ENCODE measurements at regions not wholly inside any gene's neighbourhood (a gene's known extent, or its start where the extent isn't known, plus 50 kb on each side); places are given as distances from the start of the nearest gene placed in this dataset.
"Not testable (repeated sequence)": the region's sequence is repeated elsewhere in the genome, so short reads cannot be mapped to it uniquely, and the experiment has no call there.

DNA sequence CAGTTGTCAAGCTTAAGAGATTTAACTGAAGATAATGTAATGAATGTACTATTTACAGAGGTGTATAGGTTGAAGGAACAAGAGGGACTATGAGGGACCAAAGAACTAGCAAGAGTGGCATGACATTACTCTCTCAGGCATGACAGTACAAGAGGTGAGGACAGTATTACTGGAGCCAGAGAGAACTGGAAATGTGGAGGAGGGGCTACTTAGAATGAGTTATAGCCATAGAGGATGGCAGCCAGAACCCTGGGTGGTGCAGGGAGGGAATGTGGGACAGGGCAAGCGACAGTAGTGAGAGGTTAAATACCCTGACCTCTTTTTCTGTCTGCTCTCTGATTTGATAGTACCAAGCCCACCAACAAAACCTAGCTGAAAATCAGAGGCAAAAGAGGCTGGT, 122.6 kb upstream of the UGP2 start:
- H3K4me3 ChIP-seq (ENCODE audit: low read depth, low read length): no peak overlapping the region
- TF ChIP-seq, protein P1, sequence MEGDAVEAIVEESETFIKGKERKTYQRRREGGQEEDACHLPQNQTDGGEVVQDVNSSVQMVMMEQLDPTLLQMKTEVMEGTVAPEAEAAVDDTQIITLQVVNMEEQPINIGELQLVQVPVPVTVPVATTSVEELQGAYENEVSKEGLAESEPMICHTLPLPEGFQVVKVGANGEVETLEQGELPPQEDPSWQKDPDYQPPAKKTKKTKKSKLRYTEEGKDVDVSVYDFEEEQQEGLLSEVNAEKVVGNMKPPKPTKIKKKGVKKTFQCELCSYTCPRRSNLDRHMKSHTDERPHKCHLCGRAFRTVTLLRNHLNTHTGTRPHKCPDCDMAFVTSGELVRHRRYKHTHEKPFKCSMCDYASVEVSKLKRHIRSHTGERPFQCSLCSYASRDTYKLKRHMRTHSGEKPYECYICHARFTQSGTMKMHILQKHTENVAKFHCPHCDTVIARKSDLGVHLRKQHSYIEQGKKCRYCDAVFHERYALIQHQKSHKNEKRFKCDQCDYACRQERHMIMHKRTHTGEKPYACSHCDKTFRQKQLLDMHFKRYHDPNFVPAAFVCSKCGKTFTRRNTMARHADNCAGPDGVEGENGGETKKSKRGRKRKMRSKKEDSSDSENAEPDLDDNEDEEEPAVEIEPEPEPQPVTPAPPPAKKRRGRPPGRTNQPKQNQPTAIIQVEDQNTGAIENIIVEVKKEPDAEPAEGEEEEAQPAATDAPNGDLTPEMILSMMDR (IDR thresholded peaks at IDR 0.05; ENCODE audit: low read depth, low read length): no peak
- in situ Hi-C loops (cut with HindIII; ENCODE audit: low sequenced_read_pairs): no loop called here
- DNase-seq (ENCODE audit: low read depth, low spot score): no peak

DNA sequence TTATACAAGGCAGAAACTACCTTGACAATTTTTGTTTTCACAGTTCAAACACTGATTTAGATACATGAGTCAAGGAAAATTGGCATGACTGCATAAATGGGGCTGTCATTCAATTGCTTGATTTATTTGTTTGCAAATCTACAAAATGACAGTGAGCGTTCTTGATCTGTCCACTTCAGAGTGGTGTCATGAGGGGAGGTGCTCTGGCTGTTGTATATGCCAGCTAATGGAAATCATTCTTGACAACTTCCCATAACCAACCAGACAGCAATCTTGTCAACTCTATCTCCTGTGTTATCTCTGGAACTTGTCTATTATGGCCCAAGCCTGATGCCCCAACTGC, 120.6 kb upstream of the UGP2 start:
- in situ Hi-C loops (cut with HindIII; ENCODE audit: low sequenced_read_pairs): no loop called here
- no peak for DNase-seq (ENCODE audit: low read depth, low spot score)
- no peak overlapping the region for H3K4me3 ChIP-seq (ENCODE audit: low read depth, low read length)
- TF ChIP-seq, protein P1 (IDR thresholded peaks at IDR 0.05; ENCODE audit: low read depth, low read length): no peak

DNA sequence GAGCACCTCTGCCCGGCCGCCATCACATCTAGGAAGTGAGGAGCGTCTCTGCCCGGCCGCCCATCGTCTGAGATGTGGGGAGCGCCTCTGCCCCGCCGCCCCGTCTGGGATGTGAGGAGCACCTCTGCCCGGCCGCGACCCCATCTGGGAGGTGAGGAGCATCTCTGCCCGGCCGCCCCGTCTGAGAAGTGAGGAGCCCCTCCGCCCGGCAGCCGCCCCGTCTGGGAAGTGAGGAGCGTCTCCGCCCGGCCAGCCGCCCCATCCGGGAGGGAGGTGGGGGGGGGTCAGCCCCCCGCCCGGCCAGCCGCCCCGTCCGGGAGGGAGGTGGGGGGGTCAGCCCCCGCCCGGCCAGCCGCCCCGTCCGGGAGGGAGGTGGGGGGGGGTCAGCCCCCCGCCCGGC, 119.4 kb upstream of the UGP2 start:
- DNase-seq (ENCODE audit: low read depth, low spot score); H3K4me3 ChIP-seq (ENCODE audit: low read depth, low read length); in situ Hi-C loops (cut with HindIII; ENCODE audit: low sequenced_read_pairs): not testable (repeated sequence)

DNA sequence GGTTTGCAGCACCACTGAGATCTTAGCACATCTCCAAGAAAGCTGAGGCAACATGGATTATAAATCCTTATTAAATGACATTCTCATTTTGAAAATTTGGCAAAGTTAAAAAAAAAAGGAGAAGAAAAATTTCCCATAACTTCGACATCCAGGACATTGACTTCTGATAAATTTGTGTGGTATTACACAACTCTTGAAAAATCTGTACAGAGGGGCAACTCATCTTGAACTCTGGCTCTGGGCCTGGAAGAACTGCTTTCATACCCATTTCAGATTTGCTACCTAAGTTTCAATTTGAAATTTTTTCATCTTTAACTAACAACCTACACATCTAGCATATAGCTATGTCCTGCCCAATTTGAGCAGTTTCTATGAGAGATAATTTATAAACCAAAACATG, 118.0 kb upstream of the UGP2 start:
- TF ChIP-seq, protein P1 (IDR thresholded peaks at IDR 0.05; ENCODE audit: low read depth, low read length): no peak
- DNase-seq (ENCODE audit: low read depth, low spot score): no peak
- in situ Hi-C loops (cut with HindIII; ENCODE audit: low sequenced_read_pairs): no loop called here
- no peak overlapping the region for H3K4me3 ChIP-seq (ENCODE audit: low read depth, low read length)

DNA sequence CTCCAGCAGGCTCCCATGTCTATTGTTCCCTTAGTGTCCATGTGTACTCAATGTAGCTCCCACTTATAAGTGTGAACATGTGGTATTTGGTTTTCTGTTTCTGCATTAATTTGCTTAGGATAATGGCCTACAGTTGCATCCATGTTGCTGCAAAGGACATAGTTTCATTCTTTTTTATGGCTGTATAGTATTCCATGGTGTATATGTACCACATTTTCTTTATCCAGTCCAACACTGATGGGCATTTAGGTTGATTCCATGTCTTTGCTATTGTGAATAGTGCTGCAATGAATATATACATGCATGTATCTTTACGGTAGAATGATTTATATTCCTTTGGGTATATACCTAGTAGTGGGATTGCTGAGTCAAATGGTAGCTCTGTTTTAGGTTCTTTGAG, 116.5 kb upstream of the UGP2 start:
- H3K4me3 ChIP-seq (ENCODE audit: low read depth, low read length); in situ Hi-C loops (cut with HindIII; ENCODE audit: low sequenced_read_pairs); DNase-seq (ENCODE audit: low read depth, low spot score): not testable (repeated sequence)

DNA sequence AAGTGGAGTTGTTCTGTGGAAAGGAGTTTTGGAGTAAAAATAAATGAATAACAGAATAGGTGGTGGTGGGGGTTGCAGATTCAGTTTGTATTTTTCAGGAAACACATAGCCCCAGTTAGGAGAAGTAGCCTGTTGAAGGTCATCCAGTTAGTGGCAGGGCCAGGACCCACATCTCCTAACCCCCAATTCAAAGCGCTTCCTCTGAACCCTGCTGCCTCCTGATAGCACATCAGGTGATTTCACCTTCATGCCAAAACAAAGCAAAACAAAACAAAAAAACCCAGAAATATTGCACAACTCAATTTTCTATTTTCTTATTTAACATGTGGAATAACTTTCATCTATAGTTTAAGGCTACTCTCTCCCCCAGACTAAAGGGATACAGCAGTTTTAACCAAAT, 112.3 kb upstream of the UGP2 start:
- TF ChIP-seq, protein P1 (IDR thresholded peaks at IDR 0.05; ENCODE audit: low read depth, low read length): no peak
- DNase-seq (ENCODE audit: low read depth, low spot score): no peak
- in situ Hi-C loops (cut with HindIII; ENCODE audit: low sequenced_read_pairs): no loop called here
- no peak overlapping the region for H3K4me3 ChIP-seq (ENCODE audit: low read depth, low read length)

DNA sequence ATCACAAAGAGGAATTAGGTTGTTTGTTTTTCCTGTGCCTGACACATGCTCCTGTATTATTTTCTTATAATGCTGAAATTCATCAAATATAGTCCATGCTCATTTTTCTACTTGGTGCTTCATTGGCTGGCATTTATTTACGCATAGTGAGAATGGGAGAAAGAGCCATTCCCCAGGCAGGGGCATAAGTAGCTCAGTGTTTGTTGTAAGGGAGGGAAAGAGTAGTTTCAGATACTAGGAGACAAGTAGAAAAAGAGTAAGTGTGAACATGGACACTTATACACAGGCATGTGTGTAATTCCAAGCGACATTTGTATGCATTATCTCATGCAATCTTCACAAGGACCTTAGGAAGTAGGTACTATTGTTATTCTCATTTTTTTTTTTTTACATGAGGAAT, 111.9 kb upstream of the UGP2 start:
- DNase-seq (ENCODE audit: low read depth, low spot score): no peak
- no peak overlapping the region for H3K4me3 ChIP-seq (ENCODE audit: low read depth, low read length)
- in situ Hi-C loops (cut with HindIII; ENCODE audit: low sequenced_read_pairs): no loop called here
- TF ChIP-seq, protein P1 (IDR thresholded peaks at IDR 0.05; ENCODE audit: low read depth, low read length): no peak

DNA sequence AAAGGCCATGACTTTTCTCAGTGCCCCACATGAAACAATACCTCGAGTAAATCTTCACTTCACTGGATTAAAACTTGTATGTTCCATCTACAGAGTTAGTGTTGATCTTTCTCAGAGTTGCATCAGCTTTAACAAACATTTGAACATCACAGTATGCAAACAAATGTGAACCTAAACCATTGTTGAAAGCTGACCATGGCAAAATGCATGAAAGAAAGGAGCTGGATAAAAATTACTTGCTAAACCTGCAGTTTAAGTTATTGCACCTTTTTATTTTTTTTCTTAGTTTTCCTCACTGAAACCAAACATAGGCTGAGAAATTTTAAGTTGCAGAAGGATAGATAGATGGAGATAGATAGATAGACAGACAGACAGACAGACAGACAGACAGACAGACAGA, 107.2 kb upstream of the UGP2 start:
- in situ Hi-C loops (cut with HindIII; ENCODE audit: low sequenced_read_pairs): no loop called here
- peak; percentile 43 for DNase-seq (ENCODE audit: low read depth, low spot score)
- no peak overlapping the region for H3K4me3 ChIP-seq (ENCODE audit: low read depth, low read length)
- TF ChIP-seq, protein P1 (IDR thresholded peaks at IDR 0.05; ENCODE audit: low read depth, low read length): no peak
